ENCODE measurements at regions not wholly inside any gene's neighbourhood (a gene's known extent, or its start where the extent isn't known, plus 50 kb on each side); places are given as distances from the start of the nearest gene placed in this dataset.

- no peaks in the 10 kb centered on the region for H3K4me1 ChIP-seq
- TF ChIP-seq EP300 (IDR thresholded peaks at IDR 0.05) (no peak), POLR2AphosphoS5 (IDR thresholded peaks at IDR 0.05) (no peak), CTCF (IDR thresholded peaks at IDR 0.05) (no peak), POLR2A (IDR thresholded peaks at IDR 0.05; ENCODE audit: low read depth) (no peak)
- no peaks in the 10 kb centered on the region for H3K27me3 ChIP-seq
- DNase-seq (ENCODE audit: extremely low spot score) = no peak
- H3K4me3 ChIP-seq = no peak overlapping the region
- intact Hi-C loops (cut with DNase I) = no loop called here
- no peaks in the 10 kb centered on the region for H3K36me3 ChIP-seq
- no peak overlapping the region for H3K27ac ChIP-seq (replicated peaks in 1 of 4)
- no peaks in the 10 kb centered on the region for H3K9me3 ChIP-seq
- 94% methylated on average over 5 of the region's 5 CpGs for WGBS
Measured at GRCh38 chr4:134687646-134688628, 486.3 kb upstream of the PABPC4L start.

- 88% methylated on average over 1 of the region's 1 CpG for WGBS
- TF ChIP-seq POLR2A (IDR thresholded peaks at IDR 0.05; ENCODE audit: low read depth) (no peak), CTCF (IDR thresholded peaks at IDR 0.05) (no peak), EP300 (IDR thresholded peaks at IDR 0.05) (no peak), POLR2AphosphoS5 (IDR thresholded peaks at IDR 0.05) (no peak)
- intact Hi-C loops (cut with DNase I) = no loop called here
- Histone ChIP-seq H3K9me3 (no peaks in the 10 kb centered on the region), H3K27me3 (no peaks in the 10 kb centered on the region), H3K4me1 (no peaks in the 10 kb centered on the region), H3K27ac (replicated peaks in 1 of 4) (no peak overlapping the region), H3K36me3 (no peaks in the 10 kb centered on the region), H3K4me3 (no peak overlapping the region)
- DNase-seq (ENCODE audit: extremely low spot score) = no peak
Measured at GRCh38 chr4:134677209-134677814, 475.7 kb upstream of the PABPC4L start.

GRCh38 chr4:134668237-134668636 lies 466.6 kb upstream of the PABPC4L start:
- TF ChIP-seq CTCF (IDR thresholded peaks at IDR 0.05) (no peak), POLR2AphosphoS5 (IDR thresholded peaks at IDR 0.05) (no peak), POLR2A (IDR thresholded peaks at IDR 0.05; ENCODE audit: low read depth) (no peak), EP300 (IDR thresholded peaks at IDR 0.05) (no peak)
- Histone ChIP-seq H3K9me3 (no peaks in the 10 kb centered on the region), H3K4me1 (no peaks in the 10 kb centered on the region), H3K27ac (replicated peaks in 1 of 4) (no peak overlapping the region), H3K27me3 (no peaks in the 10 kb centered on the region), H3K36me3 (no peaks in the 10 kb centered on the region), H3K4me3 (no peak overlapping the region)
- 81% methylated on average over 2 of the region's 2 CpGs for WGBS
- intact Hi-C loops (cut with DNase I) = no loop called here
- no peak for DNase-seq (ENCODE audit: extremely low spot score)

GRCh38 chr4:134666640-134667039 lies 465.1 kb upstream of the PABPC4L start:
- TF ChIP-seq CTCF (IDR thresholded peaks at IDR 0.05) = no peak
- TF ChIP-seq POLR2A (IDR thresholded peaks at IDR 0.05; ENCODE audit: low read depth) = no peak
- no peak for TF ChIP-seq POLR2AphosphoS5 (IDR thresholded peaks at IDR 0.05)
- no peak for TF ChIP-seq EP300 (IDR thresholded peaks at IDR 0.05)
- Histone ChIP-seq H3K4me1 (no peaks in the 10 kb centered on the region), H3K4me3 (no peak overlapping the region), H3K9me3 (no peaks in the 10 kb centered on the region), H3K36me3 (no peaks in the 10 kb centered on the region), H3K27ac (replicated peaks in 1 of 4) (no peak overlapping the region), H3K27me3 (no peaks in the 10 kb centered on the region)
- intact Hi-C loops (cut with DNase I) = no loop called here
- DNase-seq (ENCODE audit: extremely low spot score) = no peak
- 80% methylated on average over 2 of the region's 4 CpGs for WGBS
